ENCODE measurements at regions not wholly inside any gene's neighbourhood (a gene's known extent, or its start where the extent isn't known, plus 50 kb on each side); places are given as distances from the start of the nearest gene placed in this dataset.

DNA sequence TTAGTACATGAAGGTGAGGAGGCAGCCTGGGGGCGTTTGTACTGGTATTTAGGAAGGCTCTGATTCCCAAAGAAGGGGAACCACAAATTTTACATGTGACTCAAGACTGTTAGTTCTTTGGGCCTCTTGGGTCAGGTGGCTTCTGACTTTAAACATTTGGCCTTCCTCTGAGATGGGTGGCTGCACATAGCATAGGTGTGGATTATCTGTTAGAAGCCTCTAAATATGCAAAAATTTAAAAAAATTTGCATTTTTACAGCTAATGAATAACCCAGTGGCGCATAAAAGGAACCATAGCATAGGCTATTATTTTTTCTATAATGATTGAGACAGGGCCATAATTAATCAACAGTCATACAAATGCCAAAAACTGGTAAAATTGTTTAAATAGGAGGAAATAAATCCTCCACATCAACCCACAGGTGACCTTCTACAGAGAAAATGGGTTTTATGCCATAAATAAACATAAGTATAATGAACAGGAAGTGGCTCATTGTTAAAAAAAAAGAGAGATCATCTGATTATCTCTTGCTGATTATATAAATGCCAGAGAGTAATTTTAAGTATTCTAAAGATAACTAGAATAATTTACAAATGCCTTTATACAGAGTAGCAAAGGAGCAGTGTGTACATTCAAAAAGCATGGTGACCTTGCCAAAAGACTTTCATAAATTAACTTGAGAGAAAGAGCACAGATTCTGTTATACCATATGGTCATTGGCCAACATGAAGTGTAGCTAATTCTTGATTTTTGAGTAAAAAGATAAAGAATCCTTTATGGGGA is 284.2 kb upstream of the ATP2B1 start:
- DNase-seq (ENCODE audit: low read depth): no peak

DNA sequence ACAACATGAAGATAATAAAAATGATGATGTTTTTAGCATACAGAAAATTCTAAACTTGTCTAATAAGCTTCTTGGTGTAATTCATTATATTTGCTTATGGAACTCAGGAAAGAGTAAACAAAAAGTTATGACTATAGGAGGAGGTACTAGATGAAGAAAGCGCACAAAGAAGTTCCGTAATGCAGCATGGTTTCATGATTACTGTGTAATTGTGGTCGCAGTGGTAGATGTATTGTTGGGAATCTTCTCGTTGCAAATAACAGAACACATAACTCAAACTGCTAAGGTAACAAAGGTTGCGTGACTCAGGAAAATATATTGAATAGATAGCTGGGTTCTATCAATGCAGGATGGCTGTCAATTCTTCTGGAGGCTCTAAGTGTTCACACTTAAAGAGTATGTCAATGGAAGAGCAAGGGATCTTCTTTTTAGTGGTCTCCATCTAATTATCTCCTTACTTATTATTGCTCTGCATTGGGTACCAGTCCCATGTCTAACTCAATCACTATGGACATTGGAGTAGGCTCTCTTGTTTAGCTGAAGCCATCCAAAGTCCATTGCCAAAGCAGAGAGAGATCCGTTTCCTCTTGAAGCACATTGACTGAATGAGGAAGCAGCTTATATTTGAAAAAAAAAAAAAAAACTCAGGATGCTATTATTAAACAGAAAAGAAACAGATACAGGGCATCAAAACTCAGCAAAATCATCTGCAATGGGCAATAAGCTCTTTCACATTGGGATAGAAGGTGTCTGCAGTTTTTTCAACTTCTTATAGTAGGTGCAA is 283.4 kb upstream of the ATP2B1 start:
- DNase-seq (ENCODE audit: low read depth): no peak

DNA sequence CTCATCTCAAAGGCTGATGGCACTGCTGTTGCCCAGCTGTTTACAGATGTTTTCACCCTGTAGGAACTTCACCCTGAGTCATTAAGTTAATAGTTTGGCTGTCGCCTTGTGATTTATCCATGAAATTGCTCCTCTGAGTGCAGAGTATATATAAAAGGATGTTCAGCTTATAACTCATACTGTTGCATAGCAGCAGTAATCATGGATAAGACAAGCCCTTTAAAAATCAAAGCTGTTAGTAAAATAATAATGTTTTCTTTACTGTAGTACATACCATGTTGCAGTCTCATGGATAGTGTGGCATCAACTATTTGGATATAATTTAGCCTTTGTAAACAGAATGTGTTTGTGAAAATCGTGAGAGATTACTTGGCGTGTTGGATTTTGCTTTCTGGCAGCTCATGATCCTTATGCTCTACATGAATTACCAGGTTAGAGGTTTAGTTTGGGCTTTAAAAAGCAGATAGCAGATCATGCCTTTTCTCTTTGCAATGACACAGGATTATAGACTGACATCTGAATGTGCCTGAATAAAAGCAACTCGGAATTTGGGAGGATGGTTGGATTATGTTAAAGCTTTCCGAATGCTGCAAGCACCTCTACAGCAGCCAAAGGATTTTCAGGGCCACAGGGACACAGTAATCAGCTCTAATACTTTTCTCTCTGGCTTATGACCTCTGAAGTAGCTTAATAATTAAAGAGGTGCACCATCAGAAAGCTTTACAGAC is 279.7 kb upstream of the ATP2B1 start:
- DNase-seq (ENCODE audit: low read depth): no peak

DNA sequence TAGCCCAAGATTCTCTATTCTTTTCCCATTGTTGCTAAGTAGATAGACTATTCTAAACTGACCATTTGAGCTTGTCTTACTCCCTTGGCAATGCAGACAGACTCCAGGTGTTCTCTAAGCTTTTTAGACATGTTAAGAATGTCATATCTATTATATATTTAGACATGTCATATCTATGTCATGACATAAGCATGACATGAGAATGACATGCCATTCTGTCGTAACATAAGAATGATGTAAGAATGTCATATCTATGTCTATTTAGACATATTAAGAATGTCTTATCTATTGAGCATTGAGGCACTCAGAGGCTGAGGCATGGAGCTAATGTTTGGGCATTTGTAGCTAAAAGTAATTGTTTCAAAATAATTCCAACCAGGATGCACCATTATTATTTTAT is 277.3 kb upstream of the ATP2B1 start:
- DNase-seq (ENCODE audit: low read depth): no peak

DNA sequence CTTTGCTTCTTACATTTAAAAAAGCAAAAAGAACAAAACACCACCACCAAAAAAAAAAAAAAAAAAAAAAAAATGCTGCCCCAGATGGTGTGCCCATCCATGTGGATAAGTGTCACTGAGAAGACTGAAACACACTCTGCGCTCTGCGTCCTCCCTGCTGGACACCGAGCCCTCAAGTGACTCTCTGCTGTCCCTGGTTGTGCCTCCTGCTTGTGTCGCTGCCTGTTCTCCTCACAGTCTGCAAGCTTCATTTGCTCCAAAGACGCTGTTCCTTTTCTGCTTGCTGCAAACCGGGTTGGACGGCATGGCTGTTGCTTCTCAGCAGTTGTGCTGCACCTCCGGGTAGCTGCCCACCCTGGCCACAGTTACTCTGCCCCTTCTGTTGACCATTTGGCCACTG is 276.2 kb upstream of the ATP2B1 start:
- no peak for DNase-seq (ENCODE audit: low read depth)

DNA sequence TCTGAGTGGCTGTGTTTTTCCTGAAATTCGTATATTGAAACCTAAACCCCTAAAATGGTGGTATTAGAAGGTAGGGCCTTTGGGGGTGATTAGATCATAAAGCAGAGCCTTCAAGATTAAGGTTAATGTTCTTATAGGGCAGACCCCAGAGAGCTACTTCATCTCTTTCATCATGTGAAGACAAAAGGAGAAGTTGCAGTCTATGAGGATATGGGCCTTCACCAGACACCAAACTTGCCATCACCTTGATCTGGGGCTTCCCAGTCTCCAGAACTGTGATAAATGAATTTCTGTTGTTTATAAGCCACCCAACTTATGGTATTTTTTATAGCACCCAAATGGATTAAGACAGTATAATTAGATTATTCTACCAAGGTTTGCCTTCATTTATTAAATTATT is 275.0 kb upstream of the ATP2B1 start:
- DNase-seq (ENCODE audit: low read depth): no peak

DNA sequence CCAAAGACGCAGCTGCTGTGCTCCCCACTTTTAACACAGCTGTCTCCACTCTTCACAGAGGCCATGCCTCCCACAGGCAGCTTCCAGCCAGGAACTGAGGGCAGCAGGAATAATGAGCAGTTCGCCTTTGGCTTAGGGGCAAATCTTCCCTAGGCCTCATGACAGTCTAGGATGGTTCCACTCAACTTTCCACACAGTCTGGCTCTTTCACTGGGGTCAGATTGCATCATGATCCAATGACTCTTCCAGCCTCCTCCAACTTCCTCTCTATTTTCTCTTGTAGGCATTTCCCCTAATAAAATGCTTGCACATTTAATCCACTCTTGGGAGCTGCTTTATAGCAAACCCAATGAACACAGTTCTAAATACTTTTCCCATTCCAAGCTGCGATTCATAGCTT is 271.6 kb upstream of the ATP2B1 start:
- no peak for DNase-seq (ENCODE audit: low read depth)

DNA sequence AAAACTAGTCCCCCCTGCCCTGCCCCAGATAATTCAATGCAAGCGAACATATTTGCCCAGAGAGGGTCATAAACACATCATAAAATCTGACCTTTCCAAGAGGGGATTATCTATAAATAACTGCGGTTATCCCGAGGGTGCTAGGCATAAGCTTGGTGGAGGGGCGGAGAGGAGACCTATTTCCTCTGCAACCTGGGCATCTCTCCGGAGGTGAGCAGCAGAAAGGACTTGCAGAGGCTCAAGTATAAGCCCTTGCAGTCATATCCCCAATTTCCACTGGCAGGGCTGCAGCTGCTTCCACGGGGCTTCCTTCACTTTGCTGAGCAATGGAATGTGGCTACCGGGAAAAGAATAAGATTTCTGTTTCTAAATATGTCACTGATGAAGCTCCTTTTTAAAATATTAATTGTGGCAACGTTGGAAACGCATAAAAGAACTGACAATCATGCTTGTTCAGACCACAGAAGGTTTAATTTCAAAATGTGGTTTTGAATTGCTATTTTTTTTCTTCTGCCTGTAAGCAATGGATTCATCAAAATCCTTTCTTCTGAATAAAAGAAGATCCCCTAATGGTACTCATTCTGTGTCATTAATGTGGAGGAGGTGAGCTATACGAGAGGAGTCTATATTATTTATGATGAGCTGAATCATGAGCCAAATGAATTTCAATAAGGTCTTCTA is 268.9 kb upstream of the ATP2B1 start:
- DNase-seq (ENCODE audit: low read depth): no peak

DNA sequence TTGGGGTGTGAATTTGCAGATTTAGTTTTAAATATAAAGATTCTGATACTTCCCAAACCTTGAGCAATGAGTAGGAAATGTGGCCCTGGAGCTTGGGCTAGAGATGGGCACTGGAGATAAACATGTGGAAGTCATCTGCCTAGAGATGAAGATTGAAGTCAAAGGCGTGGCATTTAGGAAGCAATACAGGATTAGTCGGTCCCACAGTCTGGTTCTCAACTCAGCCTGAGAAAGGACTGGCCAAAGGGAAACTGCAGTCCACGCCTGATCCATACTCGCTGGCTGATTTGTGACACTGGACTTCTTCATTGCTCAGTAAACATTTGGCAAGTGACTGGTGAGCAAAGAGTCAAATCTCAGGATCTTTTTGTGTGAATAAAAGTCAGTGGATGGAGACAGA is 268.2 kb upstream of the ATP2B1 start:
- no peak for DNase-seq (ENCODE audit: low read depth)

DNA sequence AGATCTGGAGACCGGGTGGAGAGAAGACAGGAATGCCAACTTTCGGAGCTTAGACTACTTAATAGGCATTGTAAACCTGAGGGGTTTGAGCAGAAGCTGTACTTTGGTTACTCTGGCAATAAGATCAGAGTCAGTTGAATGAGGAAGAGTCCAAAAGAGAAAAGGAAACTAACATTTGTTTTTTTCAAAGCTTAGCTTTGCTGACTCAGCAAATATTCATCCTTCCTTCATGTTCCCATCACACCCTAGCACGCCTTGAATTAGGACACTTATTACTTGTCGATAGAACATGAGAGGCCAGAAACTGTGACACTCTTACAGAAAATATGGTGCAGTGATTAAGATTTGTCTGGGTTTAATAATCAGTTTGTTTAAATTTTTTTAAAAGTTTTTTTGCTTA is 266.9 kb upstream of the ATP2B1 start:
- DNase-seq (ENCODE audit: low read depth): no peak

DNA sequence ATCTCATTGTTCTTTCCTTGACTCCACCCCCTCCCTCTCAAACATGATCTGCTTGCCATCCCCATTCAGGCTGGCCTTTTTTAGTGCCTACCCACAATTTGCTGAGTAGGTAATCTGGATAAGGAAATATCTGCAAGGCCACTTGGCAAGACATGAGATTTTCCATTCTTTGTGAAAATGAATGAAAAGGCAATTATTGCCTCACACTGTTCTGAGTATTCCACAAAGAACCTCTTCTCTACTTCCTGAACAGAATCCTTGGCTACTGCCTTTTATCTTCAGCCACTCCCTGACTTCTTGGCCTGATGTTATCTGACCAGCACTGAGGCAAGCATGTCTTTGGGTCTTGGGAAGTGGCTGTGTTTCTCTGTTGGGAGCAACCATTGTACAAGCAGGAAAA is 263.2 kb upstream of the ATP2B1 start:
- no peak for DNase-seq (ENCODE audit: low read depth)

DNA sequence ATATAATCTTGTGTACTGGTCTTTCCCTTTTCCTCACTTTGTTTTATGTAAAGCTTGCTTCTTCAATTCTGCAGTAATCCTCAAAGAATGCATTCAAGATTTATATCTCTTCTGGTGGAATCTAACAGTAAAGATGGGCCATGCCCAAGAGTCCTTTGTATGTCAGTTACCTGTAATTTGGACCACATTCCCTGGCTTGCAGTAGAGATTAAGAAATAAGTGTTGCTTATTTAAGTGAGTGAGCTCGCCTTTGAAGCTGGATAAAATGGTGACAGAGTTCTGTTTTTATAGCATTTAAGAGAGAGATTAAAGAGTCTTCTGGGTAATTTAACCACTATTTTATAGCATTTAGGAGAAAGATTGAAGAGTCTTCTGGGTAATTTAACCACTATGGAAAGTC is 262.1 kb upstream of the ATP2B1 start:
- no peak for DNase-seq (ENCODE audit: low read depth)

DNA sequence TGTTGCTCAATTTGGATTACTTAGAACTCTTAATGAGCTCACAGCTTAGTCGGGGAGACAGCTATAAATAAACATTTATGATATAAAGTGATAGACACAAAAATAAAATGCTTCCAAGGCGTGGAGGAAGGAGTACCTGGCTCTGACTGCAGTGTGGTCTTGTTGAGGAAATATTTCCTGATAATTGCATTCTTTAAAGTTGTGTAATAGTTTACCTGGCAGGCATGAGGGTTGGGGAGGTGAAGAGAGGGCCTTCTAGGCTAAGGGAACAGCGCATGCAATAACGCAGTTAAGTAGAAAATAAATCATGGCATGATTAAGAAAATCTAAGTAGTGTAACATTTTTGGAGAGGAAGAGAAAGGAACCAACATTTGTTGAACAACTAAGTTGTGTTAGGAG is 260.5 kb upstream of the ATP2B1 start:
- no peak for DNase-seq (ENCODE audit: low read depth)

DNA sequence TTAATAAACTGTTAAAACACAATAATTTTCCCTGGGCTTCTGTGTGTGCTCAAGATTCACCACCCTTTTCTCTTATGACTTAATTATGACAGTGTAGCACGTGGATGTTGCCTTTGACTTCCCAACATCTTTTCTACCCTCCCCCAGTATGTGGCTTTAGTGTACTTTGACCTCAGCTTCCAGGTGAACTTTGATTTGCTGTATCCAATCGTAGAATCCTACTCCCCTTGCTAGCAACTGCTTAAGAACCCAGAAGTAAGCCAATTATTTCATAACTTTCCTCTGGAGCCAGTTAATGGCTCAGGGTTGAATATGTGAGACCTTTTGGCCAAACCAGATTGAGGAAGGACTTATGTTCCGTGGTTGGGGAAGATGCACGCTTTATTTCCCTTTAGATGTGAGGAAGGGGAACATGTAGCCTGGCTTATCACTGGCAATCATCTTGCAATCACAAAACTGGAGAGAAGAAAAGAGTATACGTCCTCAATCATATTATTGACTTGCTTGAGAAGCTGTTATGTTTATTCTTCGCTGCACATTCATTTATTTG is 259.6 kb upstream of the ATP2B1 start:
- DNase-seq (ENCODE audit: low read depth): no peak

DNA sequence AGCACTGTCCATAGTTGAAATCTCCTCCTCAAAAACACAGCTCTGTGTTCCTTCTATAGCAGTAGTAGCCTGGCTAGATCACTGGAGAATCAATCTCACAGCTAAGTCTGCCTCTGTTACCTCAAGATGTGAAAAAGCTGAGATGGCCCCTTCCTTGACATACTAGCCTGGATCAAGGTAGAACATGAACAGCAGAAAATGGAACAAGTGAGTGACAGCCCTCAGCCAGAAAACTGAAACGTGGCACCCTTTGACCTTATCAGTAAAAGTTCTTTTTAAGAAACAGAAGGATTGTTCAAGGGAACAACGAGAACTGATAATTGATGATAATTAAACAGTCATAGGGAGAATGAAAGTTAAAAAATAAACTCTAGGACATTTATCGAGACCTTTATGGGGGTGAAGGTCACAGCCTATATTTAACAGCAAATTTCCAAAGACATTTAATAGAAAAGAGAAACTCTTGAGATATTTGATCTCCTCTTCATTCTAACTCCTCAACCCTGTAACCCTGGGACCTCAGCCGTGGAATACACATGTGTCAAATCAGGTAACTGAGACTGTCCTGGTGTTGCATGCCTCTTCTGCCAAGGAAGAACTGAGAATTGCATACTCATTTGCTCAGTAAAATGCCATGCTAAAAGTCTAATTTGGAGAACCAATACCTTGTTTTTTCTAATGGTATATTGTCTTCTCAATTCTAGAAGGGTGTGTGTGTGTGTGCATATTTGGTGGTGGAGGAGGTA is 258.0 kb upstream of the ATP2B1 start:
- no peak for DNase-seq (ENCODE audit: low read depth)

DNA sequence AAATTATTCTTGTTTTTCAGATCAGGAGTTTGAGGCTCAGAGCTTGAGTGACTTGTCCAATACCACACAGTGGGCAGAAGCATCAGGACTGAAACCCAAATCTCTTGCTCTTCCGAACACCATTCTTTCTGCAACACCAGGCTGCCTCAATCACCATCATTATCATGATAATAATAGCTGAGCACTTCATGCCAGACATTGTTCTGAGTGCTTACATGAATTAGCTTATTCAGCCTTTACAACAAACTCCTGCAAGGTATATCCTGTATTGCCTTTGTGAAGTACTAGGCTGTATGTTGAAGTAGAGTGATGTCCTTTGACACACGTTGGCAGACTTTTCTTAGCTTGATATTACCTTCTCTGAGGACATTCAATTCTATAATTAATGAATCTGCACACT is 257.4 kb upstream of the ATP2B1 start:
- DNase-seq (ENCODE audit: low read depth): no peak

DNA sequence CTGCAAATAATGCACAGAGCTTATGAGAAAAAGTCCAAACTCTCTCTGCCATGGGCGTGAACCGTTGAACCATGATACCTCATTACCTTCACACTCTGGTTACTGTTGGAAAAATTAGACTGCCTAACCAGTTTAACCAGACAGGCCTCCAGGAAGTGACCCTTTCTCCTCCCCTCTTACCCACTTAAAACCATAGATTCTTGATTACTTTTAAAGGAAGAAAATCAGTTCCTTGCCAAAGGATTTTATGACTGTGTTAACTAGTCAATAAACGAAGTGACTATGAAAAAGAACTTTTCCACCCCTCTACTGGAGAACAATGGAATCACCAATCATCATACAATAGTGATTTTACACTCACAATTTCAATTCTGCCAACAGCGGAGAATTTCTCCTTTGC is 254.0 kb upstream of the ATP2B1 start:
- DNase-seq (ENCODE audit: low read depth): no peak

DNA sequence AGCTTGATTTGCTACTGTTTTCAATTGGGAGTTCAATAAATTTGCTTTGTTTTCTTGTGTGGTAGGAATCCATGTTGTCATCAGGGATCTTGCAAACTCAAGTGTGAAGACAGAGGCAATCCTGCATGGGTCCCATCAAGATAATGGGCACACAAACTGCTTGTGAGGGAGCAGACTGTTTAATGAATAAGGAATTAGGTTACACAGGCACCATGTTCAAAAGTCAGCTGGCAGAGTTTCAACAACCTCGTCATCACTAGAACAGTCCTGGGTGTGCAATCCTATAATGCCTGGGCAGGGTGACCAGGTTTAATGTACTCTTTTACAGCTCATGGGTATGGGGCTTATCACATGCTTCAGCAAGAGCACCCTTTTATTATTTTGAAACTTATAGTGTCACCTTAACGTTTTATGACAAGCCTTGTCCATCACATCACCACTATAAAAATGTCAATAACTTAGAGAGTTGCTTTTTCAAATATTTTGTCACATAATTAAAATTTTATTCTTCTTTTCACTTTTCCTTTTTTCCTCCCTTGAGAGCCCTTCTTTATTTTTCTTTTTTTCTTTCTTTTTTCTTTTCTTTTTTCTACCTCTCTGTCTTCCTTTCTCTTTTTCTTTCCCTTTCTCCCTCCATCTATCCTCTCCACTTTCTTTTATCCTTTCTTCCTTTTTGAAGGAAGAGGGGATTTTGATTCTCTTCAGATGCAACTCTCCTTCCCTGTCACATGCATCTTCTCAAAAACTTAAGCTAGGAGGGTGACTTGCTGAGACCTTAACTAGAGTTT is 252.2 kb upstream of the ATP2B1 start:
- DNase-seq (ENCODE audit: low read depth): no peak

DNA sequence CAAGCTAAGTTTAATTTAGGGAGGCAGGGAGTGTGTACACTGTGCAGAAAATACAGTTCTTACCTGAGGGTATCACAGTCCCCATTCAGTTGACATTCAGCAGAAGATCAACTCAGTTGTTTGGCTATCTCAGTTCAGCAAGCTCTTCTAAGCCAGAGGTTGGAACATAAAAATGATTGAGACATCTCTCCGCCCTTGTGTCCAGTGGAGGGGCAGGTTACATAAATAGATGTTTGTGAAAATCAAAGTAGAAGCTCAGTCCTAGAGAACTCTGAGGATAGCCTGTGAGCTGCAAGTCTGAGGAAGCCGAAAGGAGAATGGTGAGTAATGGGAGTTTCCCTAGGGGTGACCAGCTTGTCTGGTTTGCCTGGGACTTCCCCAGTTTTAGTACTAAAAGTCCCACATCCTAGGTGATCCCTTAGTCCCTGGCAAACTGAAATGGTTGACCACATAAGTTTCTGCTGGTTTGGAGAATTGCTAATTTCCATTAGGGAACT is 251.4 kb upstream of the ATP2B1 start:
- DNase-seq (ENCODE audit: low read depth): no peak

DNA sequence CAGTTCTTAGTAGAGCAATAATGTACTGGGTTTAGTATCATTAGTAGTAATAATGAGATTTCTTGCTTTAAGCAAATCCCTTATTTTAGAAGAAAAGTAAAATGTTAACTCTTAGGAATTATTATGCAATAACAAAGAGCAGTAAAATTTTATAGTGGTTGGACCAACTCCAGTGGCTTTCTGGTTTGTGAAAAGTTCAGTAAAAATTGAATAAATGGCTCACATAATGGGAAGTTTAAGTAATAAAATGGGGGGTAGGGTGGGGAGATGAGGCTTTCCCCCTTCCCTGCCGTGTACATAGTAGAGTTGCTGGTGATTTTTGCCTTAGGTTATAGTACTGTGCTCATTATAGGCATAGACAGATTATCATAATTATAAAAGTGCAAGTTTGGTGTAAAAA is 250.5 kb upstream of the ATP2B1 start:
- DNase-seq (ENCODE audit: low read depth): no peak

All from stimulated activated CD8-positive, alpha-beta memory T cell treated with anti-CD3 and anti-CD28 coated beads, Interleukin-12 subunit alpha, Interleukin-12 subunit beta, amount 100 ng/mL, for 4 hours (primary cell).